Lower leg skin (tissue), 3 donors: ENCODE measurements at regions not wholly inside any gene's neighbourhood (a gene's known extent, or its start where the extent isn't known, plus 50 kb on each side); places are given as distances from the start of the nearest gene placed in this dataset.

Source experiments
- CTCF ChIP-seq, 3 donors: fragments of 450-650 bp; IDR thresholded peaks; one replicate each; pipeline ENCODE4 v1.5.1; 2016; ENCODE audit warnings: antibody characterized with exemption in 3 of 3, mild to moderate bottlenecking in 3 of 3, moderate library complexity in 2 of 3
- POLR2A ChIP-seq, 2 donors: fragments of 450-650 bp; IDR thresholded peaks; one replicate each; pipeline ENCODE4 v1.6.1; 2016 to 2017; ENCODE audit warnings: antibody characterized with exemption in 2 of 2, mild to moderate bottlenecking in 1 of 2, moderate library complexity in 1 of 2

DNA sequence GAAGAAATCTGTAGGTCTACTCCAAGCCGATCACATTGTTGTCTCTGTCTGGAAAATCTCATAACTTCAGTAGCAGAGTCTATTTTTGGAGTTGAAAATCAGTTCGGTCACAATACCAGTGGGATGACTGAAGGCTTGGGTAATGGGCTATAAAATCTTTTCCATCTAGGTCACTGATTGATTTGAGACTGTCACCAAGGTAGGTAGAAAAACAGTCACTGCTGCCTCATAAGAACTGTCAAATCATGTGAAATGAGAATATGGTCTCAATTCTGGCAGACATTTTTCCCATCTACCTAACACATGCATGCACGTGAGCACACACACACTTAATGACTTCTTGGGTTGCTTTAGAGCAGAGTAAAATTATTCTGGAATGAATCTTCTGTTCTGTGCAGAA lies 1162.8 kb upstream of the CITED2 start:
- no peak for TF ChIP-seq CTCF (IDR thresholded peaks at IDR 0.05)
- no peak for TF ChIP-seq POLR2A (IDR thresholded peaks at IDR 0.05)
